DOHH2 (cell line): ENCODE measurements at regions not wholly inside any gene's neighbourhood (a gene's known extent, or its start where the extent isn't known, plus 50 kb on each side); places are given as distances from the start of the nearest gene placed in this dataset.

Experiments used
- H3F3A ChIP-seq: fragments of 200-600 bp; sonication (generic), shearing (Covaris generic); 2 replicates; pipeline ENCODE4 v1.6.0; 2016; ENCODE audit warnings: antibody characterized with exemption, mild to moderate bottlenecking; ENCODE audit not compliant: control insufficient read depth, insufficient read depth
- H3K27ac ChIP-seq: fragments of 200-600 bp; sonication (generic); 2 replicates; pipeline ENCODE4 v1.5.1; 2014; ENCODE audit warnings: low read depth, mild to moderate bottlenecking, low read length, moderate library complexity
- H3K27me3 ChIP-seq: fragments of 200-600 bp; sonication (generic); 2 replicates; pipeline ENCODE4 v1.6.1; 2014; ENCODE audit warnings: mild to moderate bottlenecking, low read length, mixed read lengths; ENCODE audit not compliant: control insufficient read depth
- H3K36me3 ChIP-seq: fragments of 200-600 bp; sonication (generic); 2 replicates; pipeline ENCODE4 v1.6.1; 2014; ENCODE audit warnings: mild to moderate bottlenecking, low read length, moderate library complexity, mixed read lengths; ENCODE audit not compliant: control insufficient read depth
- H3K4me1 ChIP-seq: fragments of 200-600 bp; sonication (generic); 2 replicates; pipeline ENCODE4 v1.6.1; 2014; ENCODE audit warnings: mild to moderate bottlenecking, low read length, mixed read lengths; ENCODE audit not compliant: control insufficient read depth
- H3K4me2 ChIP-seq: fragments of 200-600 bp; sonication (generic); 2 replicates; pipeline ENCODE4 v1.6.0; 2014; ENCODE audit warnings: mild to moderate bottlenecking, low read length, moderate library complexity
- H3K4me3 ChIP-seq: fragments of 200-600 bp; sonication (generic); 2 replicates; pipeline ENCODE4 v1.5.1; 2014; ENCODE audit warnings: mild to moderate bottlenecking, low read length, mixed read lengths
- H3K79me2 ChIP-seq: fragments of 200-600 bp; sonication (generic); 2 replicates; pipeline ENCODE4 v1.6.1; 2014; ENCODE audit warnings: mild to moderate bottlenecking, low read length, mixed read lengths; ENCODE audit not compliant: control insufficient read depth
- H3K9me2 ChIP-seq: fragments of 200-600 bp; sonication (generic); replicated peaks from 2 replicates; pipeline ENCODE4 v1.6.1; 2014; ENCODE audit warnings: mild to moderate bottlenecking, low read length, mixed read lengths; ENCODE audit not compliant: control insufficient read depth
- H3K9me3 ChIP-seq: fragments of 200-600 bp; sonication (generic); 2 replicates; pipeline ENCODE4 v1.6.1; 2014; ENCODE audit warnings: antibody characterized with exemption, low read length, mixed read lengths; ENCODE audit not compliant: control insufficient read depth, insufficient read depth
- H4K20me1 ChIP-seq: fragments of 200-600 bp; sonication (generic); 2 replicates; pipeline ENCODE4 v1.6.0; 2014; ENCODE audit warnings: low read depth, mild to moderate bottlenecking, antibody characterized with exemption, low read length, moderate library complexity; ENCODE audit not compliant: control insufficient read depth, insufficient read depth
- EZH2phosphoT487 ChIP-seq: fragments of 200-600 bp; sonication (generic); IDR thresholded peaks from 2 replicates; pipeline ENCODE4 v1.6.1; 2017; ENCODE audit warnings: borderline replicate concordance, mild to moderate bottlenecking, antibody characterized with exemption, low read length, moderate library complexity, mixed read lengths
- TF ChIP-seq, protein P1 (sequence below): fragments of 200-600 bp; sonication (generic); IDR thresholded peaks from one replicate; pipeline ENCODE4 v1.5.1; 2014; ENCODE audit warnings: antibody characterized with exemption, mild to moderate bottlenecking, low read depth, low read length; ENCODE audit not compliant: poor library complexity, severe bottlenecking

DNA sequence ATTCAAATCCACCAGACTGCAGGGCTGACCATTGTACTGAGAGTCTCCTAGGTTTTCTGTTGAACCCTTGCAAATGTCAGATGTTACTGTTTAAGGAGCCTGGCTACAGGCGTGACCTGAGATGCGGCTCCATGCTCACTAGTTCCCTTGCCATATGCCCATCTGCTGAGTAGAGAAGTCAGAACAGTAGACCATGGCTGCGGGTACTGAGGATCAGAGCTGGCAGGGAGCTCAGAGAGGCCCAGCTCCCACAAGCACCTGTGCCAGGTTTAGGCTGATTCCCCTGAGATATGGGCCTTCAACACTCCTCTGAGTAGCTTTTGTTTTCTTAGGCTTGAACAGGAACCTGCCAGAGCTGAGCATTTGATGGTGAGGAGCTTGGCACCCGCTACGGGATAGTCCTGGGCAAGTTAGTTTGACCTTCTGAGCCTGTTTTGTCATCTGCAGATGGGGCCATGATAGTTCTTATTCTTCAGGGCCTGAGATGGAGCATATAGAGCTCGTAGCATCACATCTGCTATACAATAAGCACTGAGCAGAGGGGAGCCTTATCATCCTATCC lies 83.7 kb downstream of the BOD1 start:
- no peaks in the 10 kb centered on the region for H3F3A ChIP-seq
- H3K79me2 ChIP-seq = no peaks in the 10 kb centered on the region
- no peak overlapping the region for H3K27ac ChIP-seq
- no peaks in the 10 kb centered on the region for H3K9me3 ChIP-seq
- H3K27me3 ChIP-seq = peaks cover 8% of the 10 kb centered on the region; the same call in 1 of the 2 replicates
- no peaks in the 10 kb centered on the region for H3K4me1 ChIP-seq
- H4K20me1 ChIP-seq = no peaks in the 10 kb centered on the region
- TF ChIP-seq, protein P1, sequence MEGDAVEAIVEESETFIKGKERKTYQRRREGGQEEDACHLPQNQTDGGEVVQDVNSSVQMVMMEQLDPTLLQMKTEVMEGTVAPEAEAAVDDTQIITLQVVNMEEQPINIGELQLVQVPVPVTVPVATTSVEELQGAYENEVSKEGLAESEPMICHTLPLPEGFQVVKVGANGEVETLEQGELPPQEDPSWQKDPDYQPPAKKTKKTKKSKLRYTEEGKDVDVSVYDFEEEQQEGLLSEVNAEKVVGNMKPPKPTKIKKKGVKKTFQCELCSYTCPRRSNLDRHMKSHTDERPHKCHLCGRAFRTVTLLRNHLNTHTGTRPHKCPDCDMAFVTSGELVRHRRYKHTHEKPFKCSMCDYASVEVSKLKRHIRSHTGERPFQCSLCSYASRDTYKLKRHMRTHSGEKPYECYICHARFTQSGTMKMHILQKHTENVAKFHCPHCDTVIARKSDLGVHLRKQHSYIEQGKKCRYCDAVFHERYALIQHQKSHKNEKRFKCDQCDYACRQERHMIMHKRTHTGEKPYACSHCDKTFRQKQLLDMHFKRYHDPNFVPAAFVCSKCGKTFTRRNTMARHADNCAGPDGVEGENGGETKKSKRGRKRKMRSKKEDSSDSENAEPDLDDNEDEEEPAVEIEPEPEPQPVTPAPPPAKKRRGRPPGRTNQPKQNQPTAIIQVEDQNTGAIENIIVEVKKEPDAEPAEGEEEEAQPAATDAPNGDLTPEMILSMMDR = no peak
- TF ChIP-seq EZH2phosphoT487 = no peak
- no peak overlapping the region for H3K4me3 ChIP-seq
- H3K4me2 ChIP-seq = no peak overlapping the region
- H3K9me2 ChIP-seq = no peaks in the 10 kb centered on the region
- H3K36me3 ChIP-seq = no peaks in the 10 kb centered on the region

DNA sequence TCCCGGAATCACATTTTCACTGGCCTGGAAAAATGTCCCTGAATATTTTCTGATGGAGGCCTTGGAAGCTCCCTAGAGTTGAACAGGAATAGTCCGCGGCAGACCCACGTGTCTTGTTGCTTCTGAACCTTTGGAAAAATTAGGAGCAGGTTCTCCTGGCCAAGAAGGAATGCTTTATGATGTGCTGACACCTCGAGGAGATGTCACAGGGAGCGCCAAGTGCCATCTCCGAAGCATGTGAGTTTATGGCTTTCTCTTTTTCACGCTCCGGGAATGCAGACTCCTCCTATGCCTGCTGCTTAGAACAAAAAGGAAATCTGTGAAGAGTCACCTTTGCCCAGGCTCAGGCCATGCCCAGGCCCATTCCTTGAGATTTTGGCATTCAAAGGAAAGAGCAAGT lies 84.6 kb downstream of the BOD1 start:
- H3K4me2 ChIP-seq = no peak overlapping the region
- H3K27ac ChIP-seq = no peak overlapping the region
- no peaks in the 10 kb centered on the region for H3K9me3 ChIP-seq
- H3K9me2 ChIP-seq = no peaks in the 10 kb centered on the region
- H3K4me1 ChIP-seq = no peaks in the 10 kb centered on the region
- no peaks in the 10 kb centered on the region for H3K36me3 ChIP-seq
- no peak overlapping the region for H3K4me3 ChIP-seq
- H3K79me2 ChIP-seq = no peaks in the 10 kb centered on the region
- H4K20me1 ChIP-seq = no peaks in the 10 kb centered on the region
- no peaks in the 10 kb centered on the region for H3F3A ChIP-seq
- TF ChIP-seq, protein P1 = no peak
- no peak for TF ChIP-seq EZH2phosphoT487
- peaks cover 8% of the 10 kb centered on the region; the same call in 1 of the 2 replicates for H3K27me3 ChIP-seq

DNA sequence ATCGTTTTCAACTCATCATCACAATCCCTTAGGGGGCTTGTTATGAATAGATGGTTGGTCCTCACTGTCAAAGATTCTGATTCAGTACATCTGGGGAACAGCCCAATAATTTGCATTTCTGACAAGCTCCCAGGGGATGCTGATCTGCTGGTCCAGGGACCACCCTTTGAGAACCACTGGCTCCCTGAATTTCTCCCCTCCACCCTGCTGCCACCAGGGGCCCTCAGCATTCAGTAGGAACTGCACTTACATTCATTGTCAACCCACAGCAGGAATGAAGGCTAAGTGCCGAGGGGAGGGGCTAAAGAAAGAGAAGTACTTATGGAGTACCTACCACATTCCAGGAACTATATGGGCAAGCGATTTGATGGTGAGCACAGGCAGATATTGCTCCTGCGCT lies 85.9 kb downstream of the BOD1 start:
- no peaks in the 10 kb centered on the region for H3K79me2 ChIP-seq
- no peaks in the 10 kb centered on the region for H3K36me3 ChIP-seq
- H3K27me3 ChIP-seq = peaks cover 8% of the 10 kb centered on the region; the same call in 1 of the 2 replicates
- no peaks in the 10 kb centered on the region for H3K9me3 ChIP-seq
- no peak overlapping the region for H3K4me2 ChIP-seq
- H4K20me1 ChIP-seq = no peaks in the 10 kb centered on the region
- no peak overlapping the region for H3K4me3 ChIP-seq
- TF ChIP-seq, protein P1 = no peak
- no peak for TF ChIP-seq EZH2phosphoT487
- no peak overlapping the region for H3K27ac ChIP-seq
- H3K4me1 ChIP-seq = no peaks in the 10 kb centered on the region
- no peaks in the 10 kb centered on the region for H3F3A ChIP-seq
- H3K9me2 ChIP-seq = no peaks in the 10 kb centered on the region
